K562 (cell line): ENCODE measurements at regions not wholly inside any gene's neighbourhood (a gene's known extent, or its start where the extent isn't known, plus 50 kb on each side); places are given as distances from the start of the nearest gene placed in this dataset.

Experiments used
- BMI1 ChIP-seq: fragments of 150-350 bp; IDR thresholded peaks from 2 replicates; pipeline ENCODE4 v1.6.1; 2014; ENCODE audit warnings: low read length
- DPF2 ChIP-seq: fragments of 450-650 bp; IDR thresholded peaks from 2 replicates; pipeline ENCODE4 v1.6.1; 2016
- L3MBTL2 ChIP-seq: fragments of 450-650 bp; IDR thresholded peaks from 2 replicates; pipeline ENCODE4 v1.6.1; 2016; ENCODE audit warnings: mild to moderate bottlenecking, moderate library complexity
- POLR2AphosphoS5 ChIP-seq: IDR thresholded peaks from 2 replicates; pipeline ENCODE4 v1.6.1; 2011; ENCODE audit warnings: mild to moderate bottlenecking, low read depth, low read length, moderate library complexity; ENCODE audit not compliant: control insufficient read depth, insufficient read depth
- RAD21 ChIP-seq, 2 experiments: fragments of 250-450 bp in 1 of 2; fragments of 450-650 bp in 1 of 2; sonication (Bioruptor Pico) in 1 of 2; formaldehyde crosslinking in 1 of 2; IDR thresholded peaks in 1 of 2; conservative IDR thresholded peaks in 1 of 2; 2 replicates each; pipeline versions ENCODE4 v1.4.0 to v1.8.0; 2020 to 2022; ENCODE audit warnings: mild to moderate bottlenecking in 2 of 2, moderate library complexity in 1 of 2
- ZNF143 ChIP-seq: sonication (generic); formaldehyde crosslinking; IDR thresholded peaks from 2 replicates; pipeline ENCODE4 v1.9.0; 2022; ENCODE audit warnings: mild to moderate bottlenecking, missing genetic modification reagents

DNA sequence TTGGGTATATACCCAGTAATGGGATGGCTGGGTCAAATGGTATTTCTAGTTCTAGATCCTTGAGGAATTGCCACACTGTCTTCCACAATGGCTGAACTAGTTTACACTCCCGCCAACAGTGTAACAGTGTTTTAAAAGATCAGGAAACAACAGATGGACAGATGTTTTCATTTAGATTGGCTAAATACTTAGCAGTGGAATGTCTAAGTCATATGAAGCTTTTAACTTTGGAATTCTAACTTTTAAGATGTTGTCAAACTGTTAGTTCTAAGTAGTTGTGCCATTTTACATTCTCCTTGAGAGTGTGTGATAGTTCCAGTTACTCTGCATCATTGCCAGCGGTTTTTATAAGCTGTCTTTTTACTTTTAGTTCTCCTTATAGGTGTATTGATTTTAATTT, 688.8 kb downstream of the SEMA5A start:
- no peak for TF ChIP-seq POLR2AphosphoS5
- no peak for TF ChIP-seq L3MBTL2
- TF ChIP-seq RAD21 (CRISPR knock-in tag; conservative IDR thresholded peaks at IDR 0.05 in 1 of 2, IDR thresholded peaks at IDR 0.05 in 1 of 2): no peak
- TF ChIP-seq ZNF143 (CRISPR knock-in tag): no peak
- TF ChIP-seq DPF2: no peak
- TF ChIP-seq BMI1: no peak
